NOMO-1 treated with DMSO at 0.1 percent for 48 hours (cell line): ENCODE measurements at regions not wholly inside any gene's neighbourhood (a gene's known extent, or its start where the extent isn't known, plus 50 kb on each side); places are given as distances from the start of the nearest gene placed in this dataset.

Experiments used
- DNase-seq: peaks from one replicate; lab custom pipeline; 2025; ENCODE audit not compliant: unreplicated experiment; lab: John Stamatoyannopoulos, UW

DNA sequence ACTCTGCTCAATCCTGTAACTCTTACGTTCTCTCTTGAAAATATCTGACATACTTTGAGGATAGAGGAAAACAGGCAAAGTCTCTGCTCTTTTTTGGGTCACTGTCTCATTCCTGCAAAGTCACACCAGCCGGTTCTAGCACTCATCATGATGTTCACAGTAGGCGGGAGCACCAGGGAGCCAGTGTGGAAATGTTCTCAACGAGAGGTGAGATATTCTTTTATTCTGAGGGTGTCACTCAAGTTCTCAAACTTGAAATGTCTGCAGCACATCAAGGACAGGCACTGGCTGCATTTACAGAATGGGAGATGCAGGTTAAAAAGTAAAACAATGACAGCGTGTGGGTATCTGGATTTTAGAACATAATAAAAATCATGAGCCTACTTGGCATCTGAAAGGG lies 714.7 kb downstream of the QKI start:
- no peak for DNase-seq

DNA sequence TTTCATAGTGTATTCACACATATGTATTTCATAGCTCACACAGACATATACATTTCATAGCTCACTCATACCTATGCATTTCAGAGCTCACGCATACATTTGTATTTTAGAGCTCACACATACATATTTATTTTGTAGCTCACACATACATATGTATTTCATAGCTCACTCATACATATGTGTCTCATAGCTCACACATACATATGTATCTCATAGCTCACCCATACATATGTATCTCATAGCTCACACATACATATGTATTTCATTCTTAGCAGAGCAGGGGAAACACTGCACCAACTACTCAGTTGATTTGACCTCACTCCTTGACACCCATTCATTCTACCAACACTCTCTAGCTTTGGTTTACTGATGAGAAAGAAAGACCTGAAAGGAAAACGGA lies 713.6 kb downstream of the QKI start:
- no peak for DNase-seq

DNA sequence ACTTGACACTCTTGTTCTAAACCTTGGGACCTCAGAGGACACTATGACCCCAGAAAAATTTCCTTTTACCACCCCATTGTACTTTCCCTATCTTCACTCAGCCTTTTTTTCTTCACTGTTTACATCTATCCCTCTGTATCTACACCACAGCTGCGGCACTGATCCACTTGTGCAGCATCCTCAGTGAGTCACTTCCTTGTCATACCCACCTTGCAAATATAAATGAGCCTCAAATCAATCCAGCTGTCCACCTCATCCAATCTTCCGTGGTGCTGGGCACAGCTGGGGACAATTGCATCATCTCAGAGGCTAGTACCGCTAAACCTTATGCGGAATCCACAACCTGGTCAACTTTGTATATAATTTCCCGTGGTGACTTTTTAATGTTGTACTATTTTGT lies 710.5 kb downstream of the QKI start:
- no peak for DNase-seq

DNA sequence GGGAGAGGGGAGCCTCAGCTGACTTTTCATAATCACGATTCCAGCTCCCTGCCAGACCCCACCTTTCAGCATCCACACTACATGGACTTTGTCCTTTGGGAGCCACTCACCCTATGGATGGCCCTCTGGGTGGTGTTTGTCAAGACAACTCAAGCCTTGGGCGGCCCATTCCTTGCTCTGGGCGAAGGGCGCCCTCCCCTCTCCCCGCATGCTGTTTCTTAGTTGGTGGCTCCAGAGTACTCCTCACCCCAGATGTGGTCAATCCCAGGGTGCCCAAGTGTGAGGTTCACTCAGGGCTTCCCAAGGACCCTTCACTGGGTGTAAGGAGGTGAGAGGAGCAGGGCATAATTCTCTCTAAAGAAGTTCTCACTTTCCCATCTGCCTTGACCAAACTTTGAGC lies 710.0 kb downstream of the QKI start:
- no peak for DNase-seq

DNA sequence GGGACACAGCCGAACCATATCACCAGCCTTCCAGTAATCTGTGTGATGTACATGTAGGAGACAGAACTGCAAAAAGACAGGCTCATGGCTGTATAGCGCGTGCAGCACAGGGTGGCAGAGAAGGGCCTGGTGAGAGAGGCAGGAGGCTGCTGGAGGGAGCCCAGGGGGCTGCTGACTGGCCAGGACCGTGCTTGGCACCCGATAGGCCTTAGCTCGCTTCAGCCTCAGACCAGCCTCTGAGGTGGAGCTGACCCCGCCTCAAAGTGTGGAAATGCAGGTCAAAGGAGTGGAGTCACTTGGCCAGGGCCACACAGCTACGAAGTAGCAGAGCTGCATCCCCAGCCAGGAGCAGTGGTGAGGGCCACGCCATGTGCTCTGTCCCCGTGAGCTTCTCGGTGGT lies 707.6 kb downstream of the QKI start:
- no peak for DNase-seq

DNA sequence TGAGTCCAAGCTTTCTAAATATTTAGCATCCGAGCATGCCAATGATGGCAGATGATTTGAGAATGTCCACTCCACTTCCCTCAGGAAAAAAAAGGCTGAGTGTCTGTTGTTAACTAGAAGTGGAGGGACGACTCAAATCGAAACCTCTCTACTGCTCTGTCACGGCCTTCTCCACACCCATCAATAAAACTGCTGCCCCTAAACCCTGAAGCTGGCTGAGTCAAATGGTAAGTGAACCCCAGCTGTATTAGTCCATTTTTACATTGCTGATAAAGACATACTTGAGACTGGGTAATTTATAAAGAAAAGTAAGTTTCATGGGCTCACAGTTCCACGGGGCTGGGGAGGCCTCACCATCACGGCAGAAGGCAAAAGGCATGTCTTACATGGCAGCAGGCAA lies 707.0 kb downstream of the QKI start:
- no peak for DNase-seq

DNA sequence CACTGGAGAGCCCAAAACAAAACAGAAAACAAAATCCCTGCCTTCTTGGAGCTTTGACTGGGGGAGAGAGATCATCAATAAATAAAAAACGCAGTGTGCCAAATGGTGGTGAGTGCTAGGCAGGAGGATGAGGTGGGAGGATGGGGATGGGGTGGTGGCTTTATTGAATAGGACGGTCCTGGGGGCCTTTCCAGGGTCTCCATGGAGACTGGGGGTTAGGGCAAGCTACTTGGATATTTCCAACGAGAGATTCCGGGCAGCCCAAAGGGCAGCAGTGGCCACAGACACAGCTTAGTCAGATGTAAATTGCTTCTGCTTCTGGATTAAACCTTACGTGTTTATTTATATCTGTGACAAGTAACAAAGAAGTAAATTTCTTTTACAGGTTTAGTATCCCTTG lies 700.1 kb downstream of the QKI start:
- no peak for DNase-seq

DNA sequence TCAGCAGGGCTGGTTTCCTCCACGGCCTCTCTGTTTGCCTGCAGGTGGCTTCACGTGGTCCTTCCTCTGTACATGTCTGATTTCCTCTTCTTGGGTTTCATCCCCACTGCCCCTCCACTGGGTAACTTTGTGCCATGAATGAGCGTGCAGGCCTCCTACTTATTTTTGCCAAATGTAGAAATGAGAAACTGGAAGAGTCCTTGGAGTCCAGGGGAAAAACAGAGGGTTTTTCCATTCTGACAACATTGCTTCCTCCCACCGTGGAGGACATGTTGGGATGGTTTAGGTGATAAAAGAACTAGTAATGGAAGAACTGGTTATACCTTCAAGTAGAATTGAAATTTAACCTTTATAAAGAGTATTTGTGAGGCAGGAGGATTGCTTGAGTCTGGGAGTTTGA lies 699.5 kb downstream of the QKI start:
- DNase-seq: no peak

DNA sequence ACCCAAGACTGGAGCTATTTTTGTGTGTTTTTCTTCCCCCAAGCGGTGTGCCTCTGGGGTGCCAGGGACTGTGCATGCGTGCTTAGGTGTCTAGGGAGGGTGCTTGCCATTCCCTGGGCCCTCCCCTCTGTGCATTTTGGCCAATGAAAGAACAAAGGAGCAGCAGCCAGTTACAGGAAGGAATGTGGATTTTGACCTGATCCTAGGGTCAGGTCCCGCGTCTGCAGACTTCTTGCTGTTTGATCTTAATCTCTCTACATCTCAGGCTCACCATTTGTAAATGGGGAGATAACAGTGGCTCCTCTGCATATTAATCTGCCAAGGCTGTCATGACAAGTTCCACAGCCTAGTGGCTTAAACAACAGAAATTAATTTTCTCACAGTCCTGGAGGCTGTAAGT lies 699.1 kb downstream of the QKI start:
- no peak for DNase-seq

DNA sequence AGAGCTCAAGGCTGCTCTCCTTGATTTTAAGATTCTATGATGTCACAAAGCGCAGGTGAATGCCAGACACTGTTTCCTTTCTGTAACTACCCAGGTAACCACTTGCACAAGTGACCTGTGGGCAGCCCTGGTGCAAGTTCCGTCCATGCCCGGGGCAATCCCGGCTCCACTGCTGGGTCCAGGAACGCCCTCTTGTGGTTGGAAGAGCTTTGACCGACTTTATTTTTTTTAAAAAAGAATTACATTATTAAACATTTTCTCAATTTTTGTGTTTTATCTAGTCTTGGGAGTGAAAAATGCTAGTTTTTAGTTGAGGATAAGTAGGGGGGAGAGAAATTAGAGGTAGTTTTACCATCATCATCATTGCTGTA lies 695.2 kb downstream of the QKI start:
- no peak for DNase-seq

DNA sequence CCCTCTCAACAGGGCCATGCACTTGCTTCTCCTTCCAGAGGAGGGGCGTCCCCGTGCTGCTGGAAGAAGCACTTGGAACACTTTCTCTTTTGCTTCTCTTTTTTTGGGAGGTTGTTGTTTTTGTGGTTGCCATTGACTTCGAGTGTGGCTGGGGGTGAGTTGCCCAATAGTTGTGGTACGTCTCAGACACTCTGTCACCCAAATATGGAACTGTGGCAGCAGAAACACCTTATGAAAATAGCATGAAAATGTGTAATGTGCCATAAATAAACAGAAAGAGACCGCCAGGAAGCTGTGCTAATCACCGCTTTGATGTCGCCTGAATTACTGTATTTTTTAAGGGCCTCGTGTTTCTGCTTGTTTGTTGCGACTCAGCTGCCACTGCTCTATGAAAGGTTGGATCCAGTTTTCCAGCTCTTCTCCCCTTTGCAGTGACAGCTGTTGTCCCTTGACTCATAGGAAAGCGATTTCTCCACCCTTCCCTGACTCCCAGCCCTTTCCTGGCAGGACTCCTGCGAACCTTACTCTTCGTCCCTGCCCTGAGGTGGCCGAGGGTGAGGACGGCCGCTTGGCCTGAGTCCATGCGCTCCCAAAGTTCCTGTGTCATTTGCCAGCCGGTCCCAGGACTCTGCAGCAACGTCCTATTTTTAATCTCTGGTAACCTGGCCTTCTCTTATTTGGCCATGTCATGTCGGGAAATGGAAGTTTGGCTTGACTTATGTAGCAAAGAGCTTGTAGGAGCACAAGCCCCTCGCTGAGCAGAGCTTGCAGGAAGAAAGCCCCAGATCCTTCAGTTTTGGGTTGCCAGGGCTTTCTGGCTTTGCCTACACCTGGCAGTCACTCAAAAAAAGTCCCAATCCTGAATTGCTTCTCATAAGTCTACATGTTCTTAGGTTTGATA lies 694.6 kb downstream of the QKI start:
- DNase-seq: peak; percentile 94

DNA sequence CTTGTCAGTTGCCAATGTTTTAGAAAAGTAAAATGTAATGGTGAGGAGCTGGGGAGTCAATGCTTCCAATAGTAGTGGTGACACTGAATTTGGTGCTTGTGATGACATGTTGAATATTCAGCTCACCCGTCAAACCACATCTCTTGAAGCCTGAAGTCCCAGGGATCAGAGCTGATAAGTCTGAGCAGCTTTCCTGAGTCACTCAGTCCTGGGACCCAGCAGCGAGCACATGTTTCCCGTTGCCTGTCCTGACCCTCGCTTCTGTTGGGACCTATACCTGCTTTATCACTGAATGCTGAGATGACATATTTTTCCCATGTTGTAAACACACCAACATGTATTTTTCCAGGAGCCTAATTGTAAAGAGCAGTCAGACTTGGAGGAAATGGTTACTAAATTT lies 693.6 kb downstream of the QKI start:
- DNase-seq: no peak

DNA sequence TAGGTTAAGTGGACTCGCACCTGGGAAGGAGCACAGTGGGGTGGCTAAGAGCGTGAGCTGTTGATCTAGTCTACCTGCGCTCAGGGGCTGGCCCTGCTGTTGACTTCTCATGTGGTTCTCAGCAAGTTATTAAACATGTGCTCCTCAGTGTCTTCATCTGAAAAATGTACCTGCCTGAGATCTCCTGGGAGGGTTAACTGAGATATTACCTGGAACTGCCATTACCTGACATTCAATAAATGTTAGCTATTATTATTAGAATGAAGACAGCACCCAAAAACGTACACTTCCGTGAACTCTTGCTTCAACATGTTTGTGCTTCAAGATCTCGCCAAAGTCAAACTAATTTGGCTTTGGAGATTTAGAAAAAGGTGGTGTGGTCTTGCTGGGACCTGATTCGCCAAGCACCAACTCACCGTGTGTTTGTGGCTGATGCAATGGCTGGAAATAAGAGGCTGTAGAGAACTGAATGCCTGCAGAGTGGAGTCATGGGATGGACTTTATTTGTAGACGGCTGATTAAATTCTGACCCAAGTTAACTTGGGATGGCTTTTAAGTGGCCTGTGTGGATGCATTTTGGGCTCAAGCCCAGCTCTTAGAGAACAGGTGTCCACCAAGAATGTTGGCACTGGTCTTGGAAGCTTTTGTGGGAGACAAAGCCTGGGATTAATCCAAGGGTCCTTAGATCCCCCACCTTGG lies 692.9 kb downstream of the QKI start:
- no peak for DNase-seq

DNA sequence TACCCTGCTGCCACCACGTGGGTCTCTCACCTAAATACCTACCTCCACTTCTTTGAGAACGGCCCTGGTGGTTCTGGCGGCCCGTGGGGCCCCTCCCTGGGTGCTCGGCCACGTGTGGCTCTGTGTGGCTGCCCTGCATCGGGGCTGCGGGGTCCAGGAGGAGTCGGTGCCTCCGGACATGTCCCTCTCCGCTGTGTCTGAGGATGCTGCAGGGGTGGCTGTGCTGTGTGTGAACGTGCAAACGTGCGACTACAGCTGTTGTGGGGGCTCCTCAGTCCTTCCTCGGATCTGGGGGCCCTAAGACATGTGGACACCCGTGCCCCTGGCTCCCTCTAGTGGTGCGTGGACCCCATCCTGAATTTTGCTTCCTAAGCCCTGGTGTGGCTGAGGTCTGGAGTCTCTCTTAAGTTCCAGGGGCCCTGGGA lies 691.8 kb downstream of the QKI start:
- no peak for DNase-seq

DNA sequence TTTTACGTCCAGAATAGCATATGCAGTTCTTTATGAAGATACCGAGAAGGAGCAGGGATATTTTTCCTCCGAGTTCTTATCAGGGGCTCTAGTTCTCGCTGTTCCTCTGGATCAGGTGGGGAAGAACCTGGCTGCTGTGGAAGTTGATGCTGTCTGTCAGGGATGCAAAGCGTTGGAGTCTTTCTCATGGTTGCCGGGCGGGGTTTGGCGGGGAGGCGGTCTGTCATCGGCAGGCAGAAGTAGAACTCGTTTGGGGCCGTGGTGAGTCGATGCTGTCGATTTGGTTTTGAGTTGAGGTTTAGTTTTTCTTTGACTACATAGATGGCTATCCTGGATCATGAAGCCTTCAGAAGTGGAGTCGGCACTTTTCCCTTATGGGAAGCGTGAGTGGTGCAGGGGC lies 691.2 kb downstream of the QKI start:
- no peak for DNase-seq

DNA sequence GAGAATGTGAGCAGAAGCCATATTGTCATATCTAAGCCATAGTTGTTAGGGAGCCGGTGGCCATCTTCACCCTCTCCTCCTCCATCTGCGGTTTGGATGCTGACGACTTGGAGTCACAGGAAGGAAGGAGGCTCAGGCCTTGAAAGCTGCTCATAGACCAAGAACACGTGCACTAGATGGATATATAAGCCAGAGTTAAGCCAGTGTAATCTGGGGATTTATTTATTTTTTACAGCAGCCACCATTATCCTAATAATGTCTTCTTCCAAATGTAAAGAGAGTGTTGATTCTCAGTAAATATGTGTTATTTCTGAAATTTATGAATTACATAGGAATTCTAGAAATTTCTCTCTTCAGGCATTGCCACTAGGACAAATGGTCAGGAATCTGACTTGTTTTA lies 689.9 kb downstream of the QKI start:
- DNase-seq: no peak

DNA sequence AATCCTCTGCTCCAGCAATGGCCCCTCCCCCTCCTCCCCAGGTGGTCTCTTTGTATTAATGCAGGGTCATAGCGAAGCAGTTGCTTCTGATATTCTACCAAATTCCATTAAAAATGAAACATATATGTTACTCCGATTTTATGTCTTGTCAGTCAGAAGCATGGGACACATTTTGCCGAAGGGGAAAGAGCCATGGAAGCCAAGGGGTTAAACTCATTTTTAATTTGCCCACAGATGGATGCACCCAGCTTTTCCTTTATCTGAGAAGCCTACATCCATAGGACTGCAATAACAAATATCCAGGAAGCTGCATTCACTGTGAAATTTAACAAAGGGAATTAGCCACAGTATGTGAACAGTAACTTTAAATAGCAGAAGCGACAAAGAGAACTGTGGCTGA lies 688.2 kb downstream of the QKI start:
- DNase-seq: no peak

DNA sequence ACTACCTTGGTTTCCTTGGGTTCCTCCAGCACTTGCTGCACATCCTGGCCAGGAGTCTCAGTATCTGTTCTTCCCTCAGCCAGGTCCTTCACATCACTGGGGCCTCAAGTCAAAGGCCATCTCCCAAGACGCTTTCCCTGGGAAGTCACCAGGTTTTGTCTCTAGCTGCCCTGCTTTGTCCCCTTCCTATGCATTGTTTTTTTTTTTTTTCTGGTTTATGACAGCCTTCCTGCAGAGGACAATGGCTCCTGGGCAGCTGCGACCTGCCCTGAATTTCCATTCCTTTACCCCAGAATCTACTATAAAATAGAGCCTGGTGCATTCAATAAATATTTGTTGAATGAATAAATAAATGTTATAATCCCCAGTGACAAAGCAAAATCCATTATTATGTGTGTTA lies 687.3 kb downstream of the QKI start:
- DNase-seq: no peak

DNA sequence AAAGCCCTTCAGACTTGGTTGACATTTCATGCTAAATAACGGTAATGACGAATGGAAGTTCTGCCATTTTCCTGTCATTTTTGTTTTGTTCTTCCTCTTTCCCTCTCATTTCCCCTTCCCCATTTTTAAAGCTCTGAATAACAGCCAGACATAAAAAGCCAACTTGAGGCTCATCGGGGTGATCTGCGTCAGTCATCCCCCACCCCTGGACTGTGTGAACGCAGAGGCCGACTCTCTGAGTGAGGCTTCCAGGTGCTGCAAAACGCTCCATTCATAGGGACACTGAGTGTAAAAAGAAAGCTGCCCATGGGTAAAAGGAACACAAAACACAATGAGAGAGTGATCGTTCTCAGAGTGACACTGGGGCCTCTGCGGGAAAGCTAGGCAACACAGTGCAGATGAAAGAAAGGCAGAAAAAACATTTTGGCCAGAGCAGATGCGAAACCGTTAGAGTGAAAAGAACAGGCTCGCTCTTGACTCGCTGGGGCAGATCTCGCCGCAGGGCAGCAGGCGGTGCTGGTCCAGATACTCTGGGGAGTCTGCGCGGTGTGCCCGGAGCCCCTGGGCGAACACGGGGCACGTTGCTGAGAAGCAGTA lies 684.8 kb downstream of the QKI start:
- no peak for DNase-seq

DNA sequence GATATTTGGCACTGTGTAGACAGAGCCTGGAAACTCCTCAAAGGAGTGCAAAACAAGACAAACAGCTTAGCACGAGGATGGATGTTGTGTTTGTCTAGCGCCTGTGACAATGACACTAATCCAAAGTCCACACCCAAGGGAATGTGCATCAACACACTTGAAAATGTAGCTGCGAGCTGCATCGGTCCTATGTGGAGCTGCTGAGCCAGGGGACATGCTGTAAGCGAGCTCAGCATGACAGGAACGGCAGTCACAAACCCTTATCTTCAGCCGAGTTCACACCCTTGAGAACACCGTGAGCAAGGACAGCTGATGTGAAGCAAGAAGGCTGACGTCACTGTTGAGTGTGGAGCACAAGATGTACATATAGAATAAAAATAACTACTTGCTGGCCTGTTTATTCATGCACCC lies 684.3 kb downstream of the QKI start:
- no peak for DNase-seq

DNA sequence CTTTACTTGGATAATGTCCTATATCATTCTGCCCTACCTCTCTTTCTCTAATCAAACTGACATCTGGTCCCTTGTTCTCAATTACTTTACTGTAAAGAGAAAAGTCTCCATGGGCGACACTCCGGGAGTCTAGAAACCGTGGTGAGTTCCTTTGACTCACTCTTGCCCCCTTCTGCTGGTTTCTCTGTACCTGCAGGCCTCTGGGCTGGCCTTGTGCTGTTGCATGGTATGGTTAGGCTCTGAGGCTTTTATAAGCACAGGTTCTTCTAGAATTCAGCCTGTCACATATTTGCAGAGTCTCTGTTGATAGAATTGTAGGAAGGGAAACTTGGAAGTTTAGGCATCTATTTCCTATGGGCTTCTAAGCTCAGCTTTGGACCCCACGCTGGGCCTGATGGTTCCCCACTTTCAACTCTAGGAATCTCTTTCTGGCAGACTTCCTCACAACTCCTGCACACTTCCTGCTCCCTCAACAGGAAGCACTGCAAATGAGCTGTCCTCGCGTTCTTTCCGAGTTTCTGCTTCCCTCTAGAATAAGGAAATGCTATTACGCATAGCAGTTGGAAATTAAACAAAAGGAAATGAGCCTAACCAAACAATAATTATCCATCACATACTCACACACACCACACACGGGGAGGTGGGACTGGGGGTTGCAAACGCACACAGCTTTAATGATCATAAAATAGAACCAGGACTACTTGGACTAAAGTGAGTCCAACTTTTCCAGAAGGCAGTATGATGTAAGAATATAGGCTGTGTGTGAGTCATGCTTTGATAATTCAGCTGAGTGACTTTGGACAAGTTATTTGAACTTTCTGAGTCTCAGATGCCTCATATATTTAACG lies 683.3 kb downstream of the QKI start:
- DNase-seq: no peak
